AG04450 (cell line): ENCODE measurements at regions not wholly inside any gene's neighbourhood (a gene's known extent, or its start where the extent isn't known, plus 50 kb on each side); places are given as distances from the start of the nearest gene placed in this dataset.

Experiments used
- CTCF ChIA-PET: fragments of 300-600, 350-600 bp; formaldehyde crosslinking; extraction: SDS; loops from one replicate; lab custom pipeline; 2022; ENCODE audit warnings: antibody characterized with exemption, inconsistent platforms; lab: Charles Lee
- POLR2A ChIA-PET: fragments of 350-600 bp; formaldehyde crosslinking; extraction: SDS; loops from one replicate; lab custom pipeline; 2021; ENCODE audit warnings: antibody characterized with exemption, inconsistent platforms; lab: Yijun Ruan, JAX
- DNase-seq: peaks from one replicate; pipeline ENCODE4 v3.0.0-alpha.2; 2011; ENCODE audit warnings: low read depth, low spot score
- H3K27ac ChIP-seq: one replicate; pipeline ENCODE4 v1.5.1; 2012; ENCODE audit warnings: low read depth, low read length, control low read depth
- H3K27me3 ChIP-seq: one replicate; pipeline ENCODE4 v1.6.0; 2012; ENCODE audit warnings: low read length; ENCODE audit not compliant: control insufficient read depth, insufficient read depth
- H3K4me3 ChIP-seq: 2 replicates; pipeline ENCODE4 v1.5.1; 2011; ENCODE audit warnings: mild to moderate bottlenecking, low read depth, low read length, control low read depth
- H3K9me3 ChIP-seq: 2 replicates; pipeline ENCODE4 v1.5.1; 2012; ENCODE audit warnings: low read length; ENCODE audit not compliant: control insufficient read depth, insufficient read depth
- CTCF ChIP-seq: IDR thresholded peaks from 2 replicates; pipeline ENCODE4 v1.5.1; 2011; ENCODE audit warnings: low read depth, low read length, control low read depth, inconsistent platforms

GRCh38 chr22:27186643-27187042 is 529.3 kb downstream of the MIAT start:
- TF ChIP-seq CTCF, result no peak
- ChIA-PET CTCF (no interaction called here), POLR2A (no interaction called here)
- Histone ChIP-seq H3K27ac (no peak overlapping the region), H3K9me3 (no peaks in the 10 kb centered on the region), H3K27me3 (peaks cover 40% of the 10 kb centered on the region), H3K4me3 (no peak overlapping the region)
- no peak for DNase-seq

- no peak for DNase-seq
- CTCF ChIA-PET, result no interaction called here
Observed at GRCh38 chr22:27192135-27192829, 534.9 kb downstream of the MIAT start.

GRCh38 chr22:27193215-27193614 is 535.8 kb downstream of the MIAT start:
- peaks cover 43% of the 10 kb centered on the region for H3K27me3 ChIP-seq
- no peaks in the 10 kb centered on the region; the same call in none of the 2 replicates for H3K9me3 ChIP-seq
- CTCF ChIA-PET, result interaction anchor here (1.0 kb wide), 1 partner anchor 14 kb away, joined by 3 read pairs; no protein-coding TSS in a partner anchor
- DNase-seq, result no peak
- TF ChIP-seq CTCF, result no peak
- POLR2A ChIA-PET, result no interaction called here
- no peak overlapping the region for H3K4me3 ChIP-seq
- no peak overlapping the region for H3K27ac ChIP-seq

More at GRCh38 chr22:27192135-27192829, 534.9 kb downstream of the MIAT start:
- TF ChIP-seq CTCF, result no peak
- H3K4me3 ChIP-seq, result no peak overlapping the region
- H3K27me3 ChIP-seq, result peaks cover 46% of the 10 kb centered on the region
- H3K9me3 ChIP-seq, result no peaks in the 10 kb centered on the region; the same call in none of the 2 replicates
- H3K27ac ChIP-seq, result no peak overlapping the region
- POLR2A ChIA-PET, result no interaction called here

GRCh38 chr22:27193636-27194035 is 536.2 kb downstream of the MIAT start:
- no peak overlapping the region for H3K27ac ChIP-seq
- peaks cover 39% of the 10 kb centered on the region for H3K27me3 ChIP-seq
- TF ChIP-seq CTCF, result no peak
- ChIA-PET POLR2A (no interaction called here), CTCF (interaction anchor here (1.0 kb wide), 1 partner anchor 15 kb away, joined by 3 read pairs; no protein-coding TSS in a partner anchor)
- H3K4me3 ChIP-seq, result no peak overlapping the region
- no peaks in the 10 kb centered on the region; the same call in none of the 2 replicates for H3K9me3 ChIP-seq
- DNase-seq, result no peak

GRCh38 chr22:27194096-27194748 is 536.8 kb downstream of the MIAT start:
- TF ChIP-seq CTCF, result no peak
- no peak overlapping the region for H3K27ac ChIP-seq
- DNase-seq, result no peak
- H3K4me3 ChIP-seq, result no peak overlapping the region
- POLR2A ChIA-PET, result no interaction called here
- H3K27me3 ChIP-seq, result peaks cover 33% of the 10 kb centered on the region
- CTCF ChIA-PET, result no interaction called here
- H3K9me3 ChIP-seq, result no peaks in the 10 kb centered on the region; the same call in none of the 2 replicates
